ENCODE measurements at regions not wholly inside any gene's neighbourhood (a gene's known extent, or its start where the extent isn't known, plus 50 kb on each side); places are given as distances from the start of the nearest gene placed in this dataset.
"Not testable (repeated sequence)": the region's sequence is repeated elsewhere in the genome, so short reads cannot be mapped to it uniquely, and the experiment has no call there.

DNA sequence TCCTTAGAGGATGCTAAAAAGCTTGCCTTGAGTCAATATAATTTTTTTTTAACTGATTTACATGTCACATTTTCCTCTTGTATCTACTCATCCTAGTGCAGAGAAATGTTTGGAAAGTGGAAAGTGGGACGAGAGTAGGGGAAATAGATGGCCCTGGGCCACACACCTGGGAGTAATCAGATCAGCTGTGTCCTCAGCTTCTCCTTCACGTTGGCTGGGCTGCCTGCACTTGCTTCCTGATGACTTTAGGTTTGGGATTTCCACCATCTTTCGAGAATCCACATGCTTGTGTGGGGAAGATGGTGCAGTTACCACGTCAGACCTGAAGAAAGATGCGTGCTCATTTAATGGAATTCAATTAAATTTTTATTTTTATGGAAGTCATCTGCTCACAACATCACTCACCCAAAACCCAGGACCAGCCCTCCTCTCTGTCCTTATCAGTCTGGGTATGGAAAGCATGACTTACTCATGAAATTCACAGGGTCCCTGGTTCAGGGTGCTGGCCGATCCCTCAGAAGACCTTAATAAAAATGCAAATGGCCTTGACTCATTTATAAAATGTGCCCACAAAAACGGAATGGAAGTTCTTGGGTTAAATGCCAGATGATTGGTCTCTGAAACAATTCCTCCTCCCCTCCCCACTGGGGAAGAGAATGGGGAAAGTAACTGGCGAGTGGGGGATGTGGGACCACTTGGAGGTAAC, 74.5 kb upstream of the TIAM2 start:
- intact Hi-C loops (cut with DNase I): no loop called here
- DNase-seq (ENCODE audit: low spot score): no peak

DNA sequence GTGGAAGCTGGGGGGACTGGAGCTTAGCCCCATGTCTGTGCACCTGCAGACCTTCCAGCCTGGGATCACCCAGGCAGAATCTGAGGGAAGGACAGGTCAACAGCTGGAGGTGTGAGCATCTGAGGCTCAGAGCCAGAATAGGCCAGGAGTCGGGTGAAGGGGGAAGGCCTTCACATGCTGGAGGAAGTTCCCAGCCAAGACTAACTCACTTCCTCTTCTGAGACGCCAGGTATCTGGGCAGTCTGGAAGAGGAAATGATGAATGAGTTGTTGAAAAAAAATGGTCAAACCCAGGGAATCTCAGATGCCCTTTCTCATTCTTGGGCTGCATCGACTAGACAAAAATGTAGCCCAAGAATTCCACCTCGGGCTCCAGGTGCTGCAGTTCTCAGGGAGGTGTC, 73.6 kb upstream of the TIAM2 start:
- no peak for DNase-seq (ENCODE audit: low spot score)
- intact Hi-C loops (cut with DNase I): no loop called here

DNA sequence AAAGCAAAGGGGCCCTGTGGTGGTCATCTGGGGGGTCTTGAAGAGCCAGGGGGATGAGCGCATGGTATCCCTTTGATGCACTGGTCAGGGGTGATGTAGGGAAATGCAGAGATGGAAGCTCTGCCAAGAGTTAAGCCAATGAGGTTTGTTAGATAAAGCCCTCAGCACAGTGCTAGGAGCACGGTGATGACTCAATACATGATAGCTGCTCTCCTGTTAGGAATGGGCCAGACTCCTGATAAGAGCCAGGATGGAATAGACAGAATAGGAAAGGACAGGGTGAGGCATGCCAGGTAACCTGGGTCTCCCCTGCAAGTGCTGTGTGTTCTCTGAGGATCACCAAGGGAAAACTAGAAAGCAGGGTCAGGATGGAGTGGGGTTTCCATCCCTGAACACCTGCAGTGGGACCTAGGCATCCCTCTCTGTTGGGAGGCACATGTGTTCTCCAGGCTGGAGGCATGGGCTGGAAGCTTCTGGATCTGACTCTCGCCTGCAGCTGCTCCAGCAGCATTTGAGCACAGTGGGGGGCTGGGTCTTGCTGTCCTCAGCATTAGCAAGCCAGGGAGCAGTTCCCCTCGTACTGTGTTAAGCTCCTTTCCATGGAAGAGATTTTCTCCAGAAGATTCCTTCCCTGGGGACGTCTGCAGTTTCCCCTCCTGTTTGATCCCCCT, 71.8 kb upstream of the TIAM2 start:
- no peak for DNase-seq (ENCODE audit: low spot score)
- intact Hi-C loops (cut with DNase I): no loop called here

DNA sequence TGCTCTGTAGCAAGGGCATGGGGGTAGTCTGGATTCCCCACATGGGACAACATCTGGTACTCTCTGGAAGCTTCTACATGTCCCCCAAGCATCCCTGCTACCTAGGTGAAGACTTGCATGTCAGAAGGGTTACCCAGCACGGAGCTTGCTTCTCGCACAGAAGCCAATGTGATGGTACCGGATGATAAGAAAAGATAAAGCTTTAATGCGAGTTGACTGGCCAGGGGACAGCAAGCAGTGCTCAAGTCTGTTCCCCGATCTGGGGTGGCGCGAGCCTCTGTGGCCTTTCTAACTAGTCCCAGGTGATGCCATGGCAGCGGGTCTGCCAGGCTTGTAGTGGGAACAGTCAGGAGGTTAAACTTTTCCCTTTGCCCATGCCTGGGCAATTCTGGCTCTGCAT, 70.0 kb upstream of the TIAM2 start:
- no peak for DNase-seq (ENCODE audit: low spot score)
- intact Hi-C loops (cut with DNase I): no loop called here

DNA sequence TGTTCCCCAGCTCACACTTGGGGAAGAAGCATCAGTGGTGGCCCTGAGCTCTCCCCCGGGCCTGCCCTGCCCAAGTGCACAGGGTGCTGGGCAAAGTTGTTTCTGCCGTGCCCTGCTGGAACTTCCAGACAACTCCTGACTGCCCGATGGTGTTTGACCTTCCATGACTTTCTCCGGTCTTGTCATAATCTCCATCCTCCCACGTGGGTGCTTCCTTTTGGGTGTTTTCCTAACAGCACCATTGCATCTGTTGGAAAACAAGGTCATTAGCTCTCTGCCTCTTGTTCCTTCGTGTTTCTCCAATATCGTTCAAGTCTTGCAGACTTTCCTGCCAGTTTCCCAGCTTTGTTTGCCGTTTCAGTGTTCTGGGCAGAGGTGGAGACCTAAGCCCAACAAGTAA, 68.7 kb upstream of the TIAM2 start:
- DNase-seq (ENCODE audit: low spot score): no peak
- intact Hi-C loops (cut with DNase I): no loop called here

DNA sequence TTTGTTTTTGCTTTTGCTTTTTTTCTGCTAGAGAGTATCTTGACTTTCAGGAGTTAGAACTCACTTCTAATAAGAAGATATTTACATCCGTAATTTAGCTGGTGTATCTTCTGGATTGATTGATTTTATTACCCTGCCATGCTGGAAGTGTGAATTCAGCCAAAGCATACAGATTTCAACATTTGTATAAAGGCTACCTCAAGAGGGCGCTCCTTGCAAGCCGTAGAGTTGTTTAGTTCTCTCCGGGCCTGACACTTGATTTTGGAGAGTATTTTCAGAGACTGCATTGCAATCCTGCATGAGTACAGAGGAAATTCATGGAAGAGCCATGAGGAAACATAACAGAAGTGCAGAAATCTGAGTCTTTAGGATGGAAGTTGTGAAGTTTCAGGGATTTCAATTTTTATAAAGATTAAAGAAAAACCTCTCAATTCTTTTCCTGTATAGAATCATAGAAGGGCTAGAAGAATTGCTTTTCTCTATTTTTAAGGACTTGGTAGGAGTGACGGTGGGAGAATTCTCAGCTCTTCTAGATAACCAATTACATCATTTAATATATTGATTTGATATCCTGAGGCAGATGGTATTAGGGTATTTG, 66.7 kb upstream of the TIAM2 start:
- no peak for DNase-seq (ENCODE audit: low spot score)
- intact Hi-C loops (cut with DNase I): loop anchor here (1.0 kb wide), 1 partner anchor 248 kb away; no protein-coding TSS in a partner anchor

DNA sequence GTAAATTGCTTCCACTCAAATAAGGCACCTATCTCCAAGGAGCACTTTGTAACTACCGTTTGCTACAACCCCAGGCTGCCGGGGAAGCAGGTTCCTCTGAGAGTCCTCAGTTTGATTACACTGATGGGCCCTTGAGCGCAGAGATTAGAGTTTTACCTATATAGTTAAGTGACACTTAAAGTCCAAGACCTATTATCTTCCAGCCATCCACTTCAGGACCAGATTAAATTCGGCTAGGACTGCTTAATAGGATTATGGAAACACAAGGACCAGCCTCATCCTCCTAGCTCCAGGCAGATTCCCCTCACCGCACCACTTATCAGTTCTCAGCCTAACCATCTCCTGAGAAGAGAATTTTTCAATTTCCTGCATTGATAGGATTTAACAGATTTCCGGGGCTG, 64.7 kb upstream of the TIAM2 start:
- intact Hi-C loops (cut with DNase I): no loop called here

DNA sequence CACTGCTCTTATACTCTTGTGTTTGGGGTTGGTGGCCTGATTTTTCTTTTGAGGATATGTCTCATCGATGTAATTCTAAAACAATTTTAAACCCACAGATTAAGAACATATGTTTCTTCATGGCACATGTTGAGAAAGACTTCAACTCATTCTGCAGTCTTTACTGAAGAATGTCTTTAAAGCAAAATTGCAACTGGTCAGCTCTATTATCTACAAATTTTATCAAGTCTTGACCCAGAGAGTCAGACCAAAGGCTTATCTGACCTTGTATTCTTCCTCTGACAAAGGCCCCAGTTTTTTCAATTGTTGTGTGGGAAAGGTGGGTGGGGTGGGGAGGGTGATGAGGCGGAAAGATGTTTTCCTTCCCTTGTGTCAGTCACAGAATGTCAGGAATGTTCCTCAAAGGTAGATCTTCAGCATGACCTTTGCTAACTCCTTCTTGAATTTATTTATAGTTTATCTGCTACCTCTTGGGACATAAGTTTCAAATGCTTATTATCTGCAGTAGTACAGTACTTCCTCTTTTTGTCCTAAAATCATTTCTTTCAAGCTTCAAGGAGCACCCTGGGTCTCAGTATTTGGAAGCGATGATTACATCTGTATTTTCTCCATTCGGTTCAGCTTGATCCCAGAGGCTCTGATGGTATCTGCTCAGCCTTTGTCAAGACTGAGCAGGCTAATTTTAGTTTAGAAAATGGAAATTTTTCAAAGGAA, 63.2 kb upstream of the TIAM2 start:
- intact Hi-C loops (cut with DNase I): no loop called here
- DNase-seq (ENCODE audit: low spot score): no peak

More for the DNA sequence above, 64.7 kb upstream of the TIAM2 start:
- DNase-seq (ENCODE audit: low spot score): no peak

DNA sequence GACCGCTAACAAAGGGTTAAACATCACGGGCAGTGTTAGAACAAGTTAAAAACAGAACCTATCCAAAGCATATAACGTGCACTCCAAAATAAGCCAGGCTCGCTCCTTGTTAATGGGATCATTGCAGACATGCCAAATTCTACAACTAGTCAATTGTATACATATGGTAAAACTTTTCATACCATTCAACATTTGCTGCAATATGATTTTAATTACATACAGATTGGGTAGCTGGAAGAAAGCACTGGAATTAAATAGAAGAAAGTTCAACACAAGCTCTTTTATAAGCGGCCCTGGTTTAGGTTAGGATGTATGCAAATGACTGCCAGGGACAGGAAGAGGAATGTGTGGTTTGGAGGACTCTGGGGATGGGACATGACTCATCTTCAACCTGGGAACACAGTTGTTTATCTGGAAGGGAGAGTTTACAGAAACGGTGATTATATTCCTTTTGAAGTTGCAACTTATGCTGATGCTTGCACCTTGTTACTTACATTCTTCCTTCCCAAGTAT, 62.5 kb upstream of the TIAM2 start:
- no peak for DNase-seq (ENCODE audit: low spot score)
- intact Hi-C loops (cut with DNase I): no loop called here

DNA sequence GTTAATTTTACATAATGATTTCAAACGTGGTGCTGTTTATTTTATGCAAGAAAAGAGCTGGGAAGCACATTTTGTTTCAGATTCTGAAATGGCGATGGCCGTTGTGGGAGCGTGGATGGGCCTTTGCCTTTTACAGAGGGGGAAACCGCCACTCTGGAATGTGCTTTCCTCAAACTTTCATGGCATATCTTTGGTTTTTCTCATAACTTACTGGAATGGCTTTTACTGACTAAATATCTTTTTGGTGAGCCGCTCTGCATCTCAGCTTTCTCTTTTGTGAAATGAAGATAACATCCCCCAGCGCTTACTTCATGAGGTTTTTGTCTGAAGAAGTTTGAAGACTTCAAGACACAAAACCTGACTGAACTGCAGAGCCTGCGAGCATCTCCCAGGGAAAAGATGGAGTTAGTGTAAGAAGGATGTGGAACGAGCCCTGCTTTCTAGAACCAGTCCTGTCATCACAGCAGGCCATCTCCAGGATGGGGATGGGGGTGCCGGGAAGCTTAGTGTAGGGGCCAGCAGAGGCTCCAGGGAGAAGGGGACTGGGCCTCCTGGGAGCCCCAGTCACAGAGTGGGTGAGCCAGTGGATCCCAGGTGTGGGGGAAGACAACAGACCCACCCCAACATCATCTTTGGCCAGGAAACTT, 61.8 kb upstream of the TIAM2 start:
- no peak for DNase-seq (ENCODE audit: low spot score)
- intact Hi-C loops (cut with DNase I): no loop called here

DNA sequence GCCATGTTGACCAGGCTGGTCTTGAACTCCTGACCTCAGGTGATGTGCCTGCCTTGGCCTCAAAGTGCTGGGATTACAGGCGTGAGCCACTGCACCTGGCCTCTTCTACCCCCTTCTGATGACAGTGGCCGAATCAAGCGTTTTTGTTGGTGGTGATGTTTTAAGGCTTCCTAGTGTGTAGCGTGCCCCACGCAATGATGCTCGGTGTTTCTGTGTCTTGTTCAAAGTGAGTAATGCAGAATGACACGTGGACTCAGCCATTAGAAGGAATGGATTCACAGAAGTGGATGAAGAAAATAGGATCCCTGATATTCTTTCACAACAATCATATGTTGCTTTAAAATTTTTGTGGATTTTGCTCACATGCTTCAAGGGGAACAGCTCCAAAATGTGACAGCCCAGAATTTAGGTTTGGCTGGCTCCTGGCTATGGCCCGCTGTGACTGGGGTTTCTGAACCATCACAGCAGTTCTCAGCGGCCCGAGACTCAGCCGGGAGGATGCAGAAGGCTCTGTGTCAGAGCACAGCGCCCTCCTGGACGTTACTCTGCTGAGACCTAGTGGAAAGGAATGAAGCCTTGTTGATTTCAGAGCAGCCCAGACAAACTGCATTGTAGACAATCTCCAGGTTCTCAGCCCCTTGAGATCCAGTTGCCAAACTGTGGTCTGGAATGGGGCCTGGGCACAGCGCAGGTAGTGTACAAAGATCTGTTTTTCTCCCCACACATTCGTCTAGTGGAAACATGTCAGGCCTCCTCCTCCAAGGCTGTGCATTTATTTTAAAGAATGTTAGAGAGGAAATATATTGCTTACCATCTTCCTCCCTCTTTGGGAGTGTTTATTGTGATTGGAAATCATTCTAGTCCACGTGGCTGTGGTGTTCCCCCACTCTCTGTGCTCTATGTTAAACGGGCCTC, 57.6 kb upstream of the TIAM2 start:
- DNase-seq (ENCODE audit: low spot score): no peak
- intact Hi-C loops (cut with DNase I): no loop called here

DNA sequence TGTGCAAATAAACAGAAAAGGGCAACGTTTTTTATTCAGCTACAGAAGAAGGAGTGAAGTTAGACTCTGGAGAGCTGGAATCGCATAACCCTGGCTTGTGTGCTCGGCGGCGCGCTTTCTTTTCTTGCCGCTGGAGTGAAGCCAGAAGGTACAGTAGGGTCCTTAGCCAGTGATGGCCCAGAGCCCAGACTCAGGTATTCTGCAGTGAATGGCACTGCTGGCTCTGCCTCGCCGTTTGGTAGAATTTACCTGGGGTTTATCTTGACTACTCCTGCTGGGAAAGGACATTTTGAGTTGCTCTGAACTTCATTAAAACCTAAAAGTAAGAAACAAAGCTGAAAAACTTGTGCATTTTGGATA, 56.9 kb upstream of the TIAM2 start:
- no peak for DNase-seq (ENCODE audit: low spot score)
- intact Hi-C loops (cut with DNase I): no loop called here

DNA sequence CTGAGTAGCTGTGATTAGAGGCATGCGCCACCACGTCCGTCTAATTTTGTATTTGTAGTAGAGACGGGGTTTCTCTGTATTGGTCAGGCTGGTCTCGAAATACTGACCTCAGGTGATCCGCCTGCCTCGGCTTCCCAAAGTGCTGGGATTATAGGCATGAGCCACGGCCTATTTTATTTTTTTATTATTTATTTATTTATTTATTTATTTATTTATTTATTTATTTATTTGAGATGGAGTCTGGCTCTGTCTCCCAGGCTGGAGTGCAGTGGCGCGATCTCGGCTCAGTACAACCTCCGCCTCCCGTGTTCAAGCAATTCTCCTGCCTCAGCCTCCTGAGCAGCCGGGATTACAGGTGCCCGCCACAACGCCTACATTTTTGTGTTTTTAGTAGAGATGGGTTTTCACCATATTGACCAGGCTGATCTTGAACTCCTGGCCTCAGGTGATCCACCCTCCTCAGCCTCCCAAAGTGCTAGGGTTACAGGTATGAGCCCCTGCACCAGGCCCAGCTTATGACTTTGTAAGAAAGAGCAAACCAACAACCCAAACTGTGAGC, 56.3 kb upstream of the TIAM2 start:
- intact Hi-C loops (cut with DNase I); DNase-seq (ENCODE audit: low spot score): not testable (repeated sequence)

DNA sequence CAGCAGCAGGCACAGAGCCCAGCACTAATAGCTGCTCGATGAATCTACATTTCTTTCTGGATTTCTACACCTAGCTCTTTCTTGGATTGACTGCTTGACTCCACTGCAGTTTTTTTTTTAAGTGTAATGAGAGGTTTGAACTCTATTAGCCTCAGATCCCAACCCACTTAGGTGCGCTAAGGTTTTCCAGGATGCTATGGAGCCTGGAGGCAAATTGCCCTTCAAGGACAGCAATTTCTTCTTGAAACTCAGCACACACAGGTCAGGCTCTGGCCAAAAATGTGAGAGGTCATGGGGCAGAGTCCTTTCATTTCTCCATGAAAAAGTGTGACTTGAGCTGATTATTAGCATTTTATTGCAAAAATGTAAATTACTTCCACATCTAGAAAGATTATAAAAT, 52.3 kb upstream of the TIAM2 start:
- intact Hi-C loops (cut with DNase I): no loop called here
- DNase-seq (ENCODE audit: low spot score): no peak

DNA sequence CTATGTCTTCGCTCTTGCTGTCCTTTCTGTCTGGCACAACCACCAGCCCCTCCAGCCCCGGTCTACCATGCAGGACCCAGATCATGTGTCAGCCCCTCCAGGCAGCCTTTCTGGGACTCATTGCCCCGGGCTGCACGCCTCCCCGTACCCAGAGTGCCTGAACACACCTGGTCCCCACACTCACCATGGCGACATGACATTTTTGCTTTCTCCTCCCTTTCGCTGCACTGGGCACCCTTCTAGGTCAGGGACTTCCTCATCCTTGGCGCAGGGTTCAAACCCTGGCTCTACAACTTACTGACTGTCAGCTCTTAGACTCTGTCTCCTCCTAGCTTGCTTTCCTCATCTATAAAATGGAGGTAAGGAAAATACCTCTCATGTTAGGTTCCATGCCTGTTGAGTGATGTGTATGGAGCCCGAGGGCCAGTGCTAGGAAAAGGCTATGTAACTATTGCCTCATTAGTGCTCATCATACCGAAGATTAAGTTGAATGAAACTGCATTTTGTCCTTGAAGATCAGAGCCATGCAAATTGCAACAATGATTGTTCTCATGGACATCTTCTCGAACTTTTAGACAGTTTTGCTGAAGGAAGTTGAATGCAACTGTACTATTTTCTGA, 49.7 kb upstream of the TIAM2 start:
- intact Hi-C loops (cut with DNase I): no loop called here
- no peak for DNase-seq (ENCODE audit: low spot score)
